ENCODE measurements at regions not wholly inside any gene's neighbourhood (a gene's known extent, or its start where the extent isn't known, plus 50 kb on each side); places are given as distances from the start of the nearest gene placed in this dataset.

- Mint-ChIP-seq H3K36me3 (no peaks in the 10 kb centered on the region), H3K27me3 (ENCODE audit: low read depth in 2 of 2) (no peaks in the 10 kb centered on the region), H3K27ac (no peak overlapping the region), H3K9me3 (peaks cover 14 to 18% of the 10 kb centered on the region in 2 donors), H3K4me3 (no peak overlapping the region), H3K4me1 (no peaks in the 10 kb centered on the region)
- Histone ChIP-seq H3K4me3 (ENCODE audit: low read length) (no peak overlapping the region), H3K9me3 (ENCODE audit: control insufficient read depth, insufficient read depth, low read length) (no peaks in the 10 kb centered on the region), H3K4me1 (ENCODE audit: control insufficient read depth, insufficient read depth, low read length) (no peaks in the 10 kb centered on the region), H3K27ac (ENCODE audit: low read length) (no peak overlapping the region), H3K36me3 (ENCODE audit: control insufficient read depth, insufficient read depth, low read length) (no peaks in the 10 kb centered on the region), H3K27me3 (ENCODE audit: control insufficient read depth, insufficient read depth, low read length) (no peaks in the 10 kb centered on the region)
- no peak for ATAC-seq
- intact Hi-C loops (cut with micrococcal nuclease), result no loop called here
- no peak for TF ChIP-seq CTCF (IDR thresholded peaks at IDR 0.05)
- DNase-seq, result no peak
Measured at GRCh38 chr1:190599670-190600069, 122.0 kb upstream of the BRINP3 start.

GRCh38 chr1:190602325-190602724 is 124.7 kb upstream of the BRINP3 start:
- no peak overlapping the region for H3K4me3 Mint-ChIP-seq
- DNase-seq (no peak), ATAC-seq (no peak)
- Histone ChIP-seq H3K36me3 (ENCODE audit: control insufficient read depth, insufficient read depth, low read length) (no peaks in the 10 kb centered on the region), H3K9me3 (ENCODE audit: control insufficient read depth, insufficient read depth, low read length) (no peaks in the 10 kb centered on the region), H3K4me3 (ENCODE audit: low read length) (no peak overlapping the region), H3K27me3 (ENCODE audit: control insufficient read depth, insufficient read depth, low read length) (no peaks in the 10 kb centered on the region), H3K27ac (ENCODE audit: low read length) (no peak overlapping the region), H3K4me1 (ENCODE audit: control insufficient read depth, insufficient read depth, low read length) (no peaks in the 10 kb centered on the region)
- intact Hi-C loops (cut with micrococcal nuclease), result no loop called here
- no peak for TF ChIP-seq CTCF (IDR thresholded peaks at IDR 0.05)
- no peaks in the 10 kb centered on the region for H3K27me3 Mint-ChIP-seq (ENCODE audit: low read depth in 2 of 2)
- H3K36me3 Mint-ChIP-seq, result no peaks in the 10 kb centered on the region
- H3K27ac Mint-ChIP-seq, result no peak overlapping the region
- no peaks in the 10 kb centered on the region for H3K4me1 Mint-ChIP-seq
- peaks cover 12 to 16% of the 10 kb centered on the region in 2 donors for H3K9me3 Mint-ChIP-seq
- no CpG with 5 or more reads among the region's 3 CpGs for WGBS (ENCODE audit: insufficient coverage)

DNA sequence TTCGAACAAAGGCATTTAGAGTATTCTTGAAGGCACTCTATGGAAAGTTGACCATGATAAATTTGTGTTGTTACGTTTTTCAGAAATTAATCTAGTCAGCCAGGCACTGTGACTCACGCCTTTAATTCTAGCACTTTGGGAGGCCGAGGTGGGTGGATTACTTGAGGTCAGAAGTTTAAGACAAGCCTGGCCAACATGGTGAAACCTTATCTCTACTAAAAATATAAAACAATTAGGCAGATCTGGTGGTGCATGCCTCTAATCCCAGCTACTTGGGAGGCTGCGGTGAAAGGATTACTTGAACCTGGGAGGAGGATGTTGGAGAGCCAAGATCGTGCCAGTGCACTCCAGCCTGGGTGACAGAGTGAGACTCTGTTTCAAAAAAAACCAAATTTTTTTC is 130.6 kb upstream of the BRINP3 start:
- Mint-ChIP-seq H3K27ac (no peak overlapping the region), H3K9me3 (peaks cover 3 to 15% of the 10 kb centered on the region in 2 donors), H3K36me3 (no peaks in the 10 kb centered on the region), H3K27me3 (ENCODE audit: low read depth in 2 of 2) (no peaks in the 10 kb centered on the region), H3K4me1 (no peaks in the 10 kb centered on the region), H3K4me3 (no peak overlapping the region)
- H3K36me3 ChIP-seq (ENCODE audit: control insufficient read depth, insufficient read depth, low read length), result no peaks in the 10 kb centered on the region
- no peaks in the 10 kb centered on the region for H3K4me1 ChIP-seq (ENCODE audit: control insufficient read depth, insufficient read depth, low read length)
- 82% methylated on average over 6 of the region's 6 CpGs for WGBS (ENCODE audit: insufficient coverage)
- TF ChIP-seq CTCF (IDR thresholded peaks at IDR 0.05), result no peak
- H3K27ac ChIP-seq (ENCODE audit: low read length), result no peak overlapping the region
- intact Hi-C loops (cut with micrococcal nuclease), result no loop called here
- H3K4me3 ChIP-seq (ENCODE audit: low read length), result no peak overlapping the region
- DNase-seq (no peak), ATAC-seq (no peak)
- H3K9me3 ChIP-seq (ENCODE audit: control insufficient read depth, insufficient read depth, low read length), result no peaks in the 10 kb centered on the region
- no peaks in the 10 kb centered on the region for H3K27me3 ChIP-seq (ENCODE audit: control insufficient read depth, insufficient read depth, low read length)

GRCh38 chr1:190615818-190616217 is 138.2 kb upstream of the BRINP3 start:
- no peak for TF ChIP-seq CTCF (IDR thresholded peaks at IDR 0.05)
- no peaks in the 10 kb centered on the region for H3K4me1 ChIP-seq (ENCODE audit: control insufficient read depth, insufficient read depth, low read length)
- no peak overlapping the region for H3K27ac ChIP-seq (ENCODE audit: low read length)
- ATAC-seq (no peak), DNase-seq (no peak)
- peaks cover 4 to 9% of the 10 kb centered on the region in 2 donors for H3K9me3 Mint-ChIP-seq
- no peak overlapping the region for H3K4me3 ChIP-seq (ENCODE audit: low read length)
- no peaks in the 10 kb centered on the region for H3K27me3 Mint-ChIP-seq (ENCODE audit: low read depth in 2 of 2)
- intact Hi-C loops (cut with micrococcal nuclease), result no loop called here
- no peaks in the 10 kb centered on the region for H3K36me3 ChIP-seq (ENCODE audit: control insufficient read depth, insufficient read depth, low read length)
- 91% methylated on average over 7 of the region's 7 CpGs for WGBS (ENCODE audit: insufficient coverage)
- H3K36me3 Mint-ChIP-seq, result peaks cover 11% of the 10 kb centered on the region
- H3K4me1 Mint-ChIP-seq, result no peaks in the 10 kb centered on the region
- H3K27me3 ChIP-seq (ENCODE audit: control insufficient read depth, insufficient read depth, low read length), result no peaks in the 10 kb centered on the region
- no peak overlapping the region for H3K27ac Mint-ChIP-seq
- H3K9me3 ChIP-seq (ENCODE audit: control insufficient read depth, insufficient read depth, low read length), result no peaks in the 10 kb centered on the region
- no peak overlapping the region for H3K4me3 Mint-ChIP-seq

Data from natural killer cell (primary cell).